ENCODE measurements at regions not wholly inside any gene's neighbourhood (a gene's known extent, or its start where the extent isn't known, plus 50 kb on each side); places are given as distances from the start of the nearest gene placed in this dataset.

GRCh38 chr9:78567693-78568092 is 270.8 kb downstream of the PSAT1 start:
- no peaks in the 10 kb centered on the region for H3K27me3 ChIP-seq (ENCODE audit: control insufficient read depth in 2 of 2, insufficient read depth in 2 of 2, low read length in 2 of 2)
- H3K4me1 ChIP-seq (ENCODE audit: control insufficient read depth in 2 of 2, insufficient read depth in 2 of 2, low read length in 2 of 2) = no peaks in the 10 kb centered on the region
- H3K9me3 ChIP-seq (ENCODE audit: control insufficient read depth in 2 of 2, low read length in 2 of 2) = no peaks in the 10 kb centered on the region
- H3K36me3 ChIP-seq (ENCODE audit: control insufficient read depth in 2 of 2, insufficient read depth in 2 of 2, low read length in 2 of 2) = no peaks in the 10 kb centered on the region
- no peak overlapping the region for H3K9ac ChIP-seq (ENCODE audit: low read depth in 1 of 2, low read length in 2 of 2)
- no peak overlapping the region for H3K27ac ChIP-seq (ENCODE audit: low read depth in 2 of 2, low read length in 2 of 2)
- H3K4me3 ChIP-seq (ENCODE audit: low read length in 2 of 2) = no peak overlapping the region

GRCh38 chr9:78568774-78569173 is 271.8 kb downstream of the PSAT1 start:
- Histone ChIP-seq H3K4me1 (ENCODE audit: control insufficient read depth in 2 of 2, insufficient read depth in 2 of 2, low read length in 2 of 2) (no peaks in the 10 kb centered on the region), H3K4me3 (ENCODE audit: low read length in 2 of 2) (no peak overlapping the region), H3K9me3 (ENCODE audit: control insufficient read depth in 2 of 2, low read length in 2 of 2) (no peaks in the 10 kb centered on the region), H3K27me3 (ENCODE audit: control insufficient read depth in 2 of 2, insufficient read depth in 2 of 2, low read length in 2 of 2) (no peaks in the 10 kb centered on the region), H3K36me3 (ENCODE audit: control insufficient read depth in 2 of 2, insufficient read depth in 2 of 2, low read length in 2 of 2) (no peaks in the 10 kb centered on the region), H3K9ac (ENCODE audit: low read depth in 1 of 2, low read length in 2 of 2) (no peak overlapping the region), H3K27ac (ENCODE audit: low read depth in 2 of 2, low read length in 2 of 2) (no peak overlapping the region)

- Histone ChIP-seq H3K4me1 (ENCODE audit: control insufficient read depth in 2 of 2, insufficient read depth in 2 of 2, low read length in 2 of 2) (no peaks in the 10 kb centered on the region), H3K9ac (ENCODE audit: low read depth in 1 of 2, low read length in 2 of 2) (no peak overlapping the region), H3K9me3 (ENCODE audit: control insufficient read depth in 2 of 2, low read length in 2 of 2) (no peaks in the 10 kb centered on the region), H3K27ac (ENCODE audit: low read depth in 2 of 2, low read length in 2 of 2) (no peak overlapping the region), H3K4me3 (ENCODE audit: low read length in 2 of 2) (no peak overlapping the region), H3K36me3 (ENCODE audit: control insufficient read depth in 2 of 2, insufficient read depth in 2 of 2, low read length in 2 of 2) (no peaks in the 10 kb centered on the region), H3K27me3 (ENCODE audit: control insufficient read depth in 2 of 2, insufficient read depth in 2 of 2, low read length in 2 of 2) (no peaks in the 10 kb centered on the region)
Observed at GRCh38 chr9:78572266-78572665, 275.3 kb downstream of the PSAT1 start.

GRCh38 chr9:78573205-78573604 is 276.3 kb downstream of the PSAT1 start:
- Histone ChIP-seq H3K9me3 (ENCODE audit: control insufficient read depth in 2 of 2, low read length in 2 of 2) (no peaks in the 10 kb centered on the region), H3K27ac (ENCODE audit: low read depth in 2 of 2, low read length in 2 of 2) (no peak overlapping the region), H3K4me1 (ENCODE audit: control insufficient read depth in 2 of 2, insufficient read depth in 2 of 2, low read length in 2 of 2) (no peaks in the 10 kb centered on the region), H3K36me3 (ENCODE audit: control insufficient read depth in 2 of 2, insufficient read depth in 2 of 2, low read length in 2 of 2) (no peaks in the 10 kb centered on the region), H3K27me3 (ENCODE audit: control insufficient read depth in 2 of 2, insufficient read depth in 2 of 2, low read length in 2 of 2) (no peaks in the 10 kb centered on the region), H3K4me3 (ENCODE audit: low read length in 2 of 2) (no peak overlapping the region), H3K9ac (ENCODE audit: low read depth in 1 of 2, low read length in 2 of 2) (no peak overlapping the region)

- Histone ChIP-seq H3K4me3 (ENCODE audit: low read length in 2 of 2) (no peak overlapping the region), H3K27ac (ENCODE audit: low read depth in 2 of 2, low read length in 2 of 2) (no peak overlapping the region), H3K27me3 (ENCODE audit: control insufficient read depth in 2 of 2, insufficient read depth in 2 of 2, low read length in 2 of 2) (no peaks in the 10 kb centered on the region), H3K36me3 (ENCODE audit: control insufficient read depth in 2 of 2, insufficient read depth in 2 of 2, low read length in 2 of 2) (no peaks in the 10 kb centered on the region), H3K9me3 (ENCODE audit: control insufficient read depth in 2 of 2, low read length in 2 of 2) (no peaks in the 10 kb centered on the region), H3K9ac (ENCODE audit: low read depth in 1 of 2, low read length in 2 of 2) (no peak overlapping the region), H3K4me1 (ENCODE audit: control insufficient read depth in 2 of 2, insufficient read depth in 2 of 2, low read length in 2 of 2) (no peaks in the 10 kb centered on the region)
Observed at GRCh38 chr9:78573669-78574068, 276.7 kb downstream of the PSAT1 start.

GRCh38 chr9:78574354-78575045 is 277.6 kb downstream of the PSAT1 start:
- Histone ChIP-seq H3K4me3 (ENCODE audit: low read length in 2 of 2) (no peak overlapping the region), H3K4me1 (ENCODE audit: control insufficient read depth in 2 of 2, insufficient read depth in 2 of 2, low read length in 2 of 2) (no peaks in the 10 kb centered on the region), H3K9ac (ENCODE audit: low read depth in 1 of 2, low read length in 2 of 2) (no peak overlapping the region), H3K9me3 (ENCODE audit: control insufficient read depth in 2 of 2, low read length in 2 of 2) (no peaks in the 10 kb centered on the region), H3K36me3 (ENCODE audit: control insufficient read depth in 2 of 2, insufficient read depth in 2 of 2, low read length in 2 of 2) (no peaks in the 10 kb centered on the region), H3K27me3 (ENCODE audit: control insufficient read depth in 2 of 2, insufficient read depth in 2 of 2, low read length in 2 of 2) (no peaks in the 10 kb centered on the region), H3K27ac (ENCODE audit: low read depth in 2 of 2, low read length in 2 of 2) (no peak overlapping the region)

- Histone ChIP-seq H3K36me3 (ENCODE audit: control insufficient read depth in 2 of 2, insufficient read depth in 2 of 2, low read length in 2 of 2) (no peaks in the 10 kb centered on the region), H3K9ac (ENCODE audit: low read depth in 1 of 2, low read length in 2 of 2) (no peak overlapping the region), H3K9me3 (ENCODE audit: control insufficient read depth in 2 of 2, low read length in 2 of 2) (no peaks in the 10 kb centered on the region), H3K4me3 (ENCODE audit: low read length in 2 of 2) (no peak overlapping the region), H3K4me1 (ENCODE audit: control insufficient read depth in 2 of 2, insufficient read depth in 2 of 2, low read length in 2 of 2) (no peaks in the 10 kb centered on the region), H3K27ac (ENCODE audit: low read depth in 2 of 2, low read length in 2 of 2) (no peak overlapping the region), H3K27me3 (ENCODE audit: control insufficient read depth in 2 of 2, insufficient read depth in 2 of 2, low read length in 2 of 2) (no peaks in the 10 kb centered on the region)
Observed at GRCh38 chr9:78575081-78575480, 278.2 kb downstream of the PSAT1 start.

- no peaks in the 10 kb centered on the region for H3K36me3 ChIP-seq (ENCODE audit: control insufficient read depth in 2 of 2, insufficient read depth in 2 of 2, low read length in 2 of 2)
- no peak overlapping the region for H3K9ac ChIP-seq (ENCODE audit: low read depth in 1 of 2, low read length in 2 of 2)
- H3K4me1 ChIP-seq (ENCODE audit: control insufficient read depth in 2 of 2, insufficient read depth in 2 of 2, low read length in 2 of 2) = no peaks in the 10 kb centered on the region
- H3K4me3 ChIP-seq (ENCODE audit: low read length in 2 of 2) = no peak overlapping the region
- no peak overlapping the region for H3K27ac ChIP-seq (ENCODE audit: low read depth in 2 of 2, low read length in 2 of 2)
- H3K9me3 ChIP-seq (ENCODE audit: control insufficient read depth in 2 of 2, low read length in 2 of 2) = no peaks in the 10 kb centered on the region
- H3K27me3 ChIP-seq (ENCODE audit: control insufficient read depth in 2 of 2, insufficient read depth in 2 of 2, low read length in 2 of 2) = no peaks in the 10 kb centered on the region
Observed at GRCh38 chr9:78575771-78576170, 278.8 kb downstream of the PSAT1 start.

GRCh38 chr9:78577156-78577906 is 280.4 kb downstream of the PSAT1 start:
- no peak overlapping the region for H3K9ac ChIP-seq (ENCODE audit: low read depth in 1 of 2, low read length in 2 of 2)
- no peaks in the 10 kb centered on the region for H3K27me3 ChIP-seq (ENCODE audit: control insufficient read depth in 2 of 2, insufficient read depth in 2 of 2, low read length in 2 of 2)
- H3K27ac ChIP-seq (ENCODE audit: low read depth in 2 of 2, low read length in 2 of 2) = no peak overlapping the region
- H3K4me1 ChIP-seq (ENCODE audit: control insufficient read depth in 2 of 2, insufficient read depth in 2 of 2, low read length in 2 of 2) = no peaks in the 10 kb centered on the region
- no peaks in the 10 kb centered on the region for H3K9me3 ChIP-seq (ENCODE audit: control insufficient read depth in 2 of 2, low read length in 2 of 2)
- H3K36me3 ChIP-seq (ENCODE audit: control insufficient read depth in 2 of 2, insufficient read depth in 2 of 2, low read length in 2 of 2) = no peaks in the 10 kb centered on the region
- H3K4me3 ChIP-seq (ENCODE audit: low read length in 2 of 2) = no peak overlapping the region

- Histone ChIP-seq H3K4me3 (ENCODE audit: low read length in 2 of 2) (no peak overlapping the region), H3K36me3 (ENCODE audit: control insufficient read depth in 2 of 2, insufficient read depth in 2 of 2, low read length in 2 of 2) (no peaks in the 10 kb centered on the region), H3K9ac (ENCODE audit: low read depth in 1 of 2, low read length in 2 of 2) (no peak overlapping the region), H3K27ac (ENCODE audit: low read depth in 2 of 2, low read length in 2 of 2) (no peak overlapping the region), H3K4me1 (ENCODE audit: control insufficient read depth in 2 of 2, insufficient read depth in 2 of 2, low read length in 2 of 2) (no peaks in the 10 kb centered on the region), H3K9me3 (ENCODE audit: control insufficient read depth in 2 of 2, low read length in 2 of 2) (no peaks in the 10 kb centered on the region), H3K27me3 (ENCODE audit: control insufficient read depth in 2 of 2, insufficient read depth in 2 of 2, low read length in 2 of 2) (no peaks in the 10 kb centered on the region)
Observed at GRCh38 chr9:78578072-78578471, 281.1 kb downstream of the PSAT1 start.

All from mucosa of rectum (tissue), 2 donors.